GM12891 (cell line): ENCODE measurements at regions not wholly inside any gene's neighbourhood (a gene's known extent, or its start where the extent isn't known, plus 50 kb on each side); places are given as distances from the start of the nearest gene placed in this dataset.

Experiments used
- PAX5 ChIP-seq: IDR thresholded peaks from 2 replicates; pipeline ENCODE4 v1.6.1; 2011; ENCODE audit warnings: low read length, moderate library complexity, mild to moderate bottlenecking; ENCODE audit not compliant: insufficient read depth, severe bottlenecking
- POLR2A ChIP-seq: IDR thresholded peaks from 2 replicates; pipeline ENCODE4 v1.6.1; 2011; ENCODE audit warnings: low read depth, low read length, control low read depth
- POLR2AphosphoS5 ChIP-seq: IDR thresholded peaks from 2 replicates; pipeline ENCODE4 v1.6.1; 2011; ENCODE audit warnings: low read depth, low read length, control low read depth
- POU2F2 ChIP-seq: IDR thresholded peaks from 2 replicates; pipeline ENCODE4 v1.6.1; 2011; ENCODE audit warnings: low read depth, mild to moderate bottlenecking, control low read depth, low read length, moderate library complexity
- SPI1 ChIP-seq: IDR thresholded peaks from 2 replicates; pipeline ENCODE4 v1.6.1; 2011; ENCODE audit warnings: low read depth, low read length, control low read depth
- TAF1 ChIP-seq: IDR thresholded peaks from 2 replicates; pipeline ENCODE4 v1.6.1; 2011; ENCODE audit warnings: low read depth, low read length, control low read depth

GRCh38 chr5:61621202-61621650 lies 289.2 kb downstream of the ZSWIM6 start:
- TF ChIP-seq POLR2AphosphoS5 (no peak), TAF1 (no peak), POU2F2 (no peak), POLR2A (no peak), PAX5 (no peak), SPI1 (no peak)
